Osteoblast (primary cell): ENCODE measurements at regions not wholly inside any gene's neighbourhood (a gene's known extent, or its start where the extent isn't known, plus 50 kb on each side); places are given as distances from the start of the nearest gene placed in this dataset.
"Not testable (repeated sequence)": the region's sequence is repeated elsewhere in the genome, so short reads cannot be mapped to it uniquely, and the experiment has no call there.

Source experiments
- DNase-seq: peaks from one replicate; pipeline ENCODE4 v3.0.0; 2011; ENCODE audit warnings: low spot score, mixed read lengths; ENCODE audit not compliant: insufficient read length; ENCODE audit errors: missing footprints
- H2AFZ ChIP-seq: 2 replicates; pipeline ENCODE4 v1.6.0; 2011; ENCODE audit warnings: mild to moderate bottlenecking, low read length
- H3K27ac ChIP-seq: 2 replicates; pipeline ENCODE4 v1.5.1; 2011; ENCODE audit warnings: mild to moderate bottlenecking, low read depth, low read length, moderate library complexity
- H3K27me3 ChIP-seq: 2 replicates; pipeline ENCODE4 v1.6.0; 2012; ENCODE audit warnings: mild to moderate bottlenecking, control low read depth, inconsistent platforms, low read length, moderate library complexity; ENCODE audit not compliant: insufficient read depth
- H3K36me3 ChIP-seq: 2 replicates; pipeline ENCODE4 v1.5.1; 2011; ENCODE audit warnings: mild to moderate bottlenecking, low read length, control low read depth, moderate library complexity; ENCODE audit not compliant: insufficient read depth
- H3K4me1 ChIP-seq: 2 replicates; pipeline ENCODE4 v1.5.1; 2011; ENCODE audit warnings: mild to moderate bottlenecking, low read length, control low read depth, moderate library complexity; ENCODE audit not compliant: insufficient read depth
- H3K4me2 ChIP-seq: 2 replicates; pipeline ENCODE4 v1.6.0; 2011; ENCODE audit warnings: mild to moderate bottlenecking, low read length; ENCODE audit not compliant: insufficient read depth
- H3K4me3 ChIP-seq: fragments of 200-600 bp; sonication (generic); 3 replicates; pipeline ENCODE4 v1.5.1; 2012; ENCODE audit warnings: mild to moderate bottlenecking, low read length, inconsistent platforms; ENCODE audit not compliant: insufficient read depth
- H3K79me2 ChIP-seq: 2 replicates; pipeline ENCODE4 v1.6.0; 2012; ENCODE audit warnings: mild to moderate bottlenecking, low read length, control low read depth, inconsistent platforms; ENCODE audit not compliant: insufficient read depth
- H3K9me3 ChIP-seq: 2 replicates; pipeline ENCODE4 v1.5.1; 2011; ENCODE audit warnings: low read depth, low read length, control low read depth
- H4K20me1 ChIP-seq: 2 replicates; pipeline ENCODE4 v1.6.0; 2012; ENCODE audit warnings: mild to moderate bottlenecking, low read length, control low read depth; ENCODE audit not compliant: insufficient read depth
- TF ChIP-seq, protein P1 (sequence below): IDR thresholded peaks from 2 replicates; pipeline ENCODE4 v1.5.1; 2011; ENCODE audit warnings: mild to moderate bottlenecking, low read depth, low read length, moderate library complexity; ENCODE audit errors: extremely low read depth

DNA sequence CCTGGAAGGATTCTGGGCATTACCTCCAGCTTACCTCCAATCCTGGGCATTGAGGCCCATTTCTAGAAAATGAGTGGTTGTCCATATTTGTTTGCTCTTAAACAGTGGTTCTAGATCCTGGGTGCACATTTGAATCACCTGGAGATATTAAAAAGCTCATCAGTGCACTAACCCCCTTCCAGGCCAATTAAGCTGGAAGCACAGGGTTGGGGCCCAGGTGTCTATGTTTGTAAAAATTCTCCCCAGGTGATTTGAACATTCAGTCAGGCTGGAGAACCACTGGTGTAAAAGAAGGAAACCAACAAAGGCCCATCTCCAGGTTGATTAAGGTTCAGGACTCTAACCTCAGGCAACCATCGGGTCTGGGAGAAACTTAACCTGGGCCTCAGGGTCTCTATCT lies 102.6 kb upstream of the NANOS1 start:
- Histone ChIP-seq H3K4me1 (no peaks in the 10 kb centered on the region), H3K4me3 (no peak overlapping the region)
- TF ChIP-seq, protein P1, sequence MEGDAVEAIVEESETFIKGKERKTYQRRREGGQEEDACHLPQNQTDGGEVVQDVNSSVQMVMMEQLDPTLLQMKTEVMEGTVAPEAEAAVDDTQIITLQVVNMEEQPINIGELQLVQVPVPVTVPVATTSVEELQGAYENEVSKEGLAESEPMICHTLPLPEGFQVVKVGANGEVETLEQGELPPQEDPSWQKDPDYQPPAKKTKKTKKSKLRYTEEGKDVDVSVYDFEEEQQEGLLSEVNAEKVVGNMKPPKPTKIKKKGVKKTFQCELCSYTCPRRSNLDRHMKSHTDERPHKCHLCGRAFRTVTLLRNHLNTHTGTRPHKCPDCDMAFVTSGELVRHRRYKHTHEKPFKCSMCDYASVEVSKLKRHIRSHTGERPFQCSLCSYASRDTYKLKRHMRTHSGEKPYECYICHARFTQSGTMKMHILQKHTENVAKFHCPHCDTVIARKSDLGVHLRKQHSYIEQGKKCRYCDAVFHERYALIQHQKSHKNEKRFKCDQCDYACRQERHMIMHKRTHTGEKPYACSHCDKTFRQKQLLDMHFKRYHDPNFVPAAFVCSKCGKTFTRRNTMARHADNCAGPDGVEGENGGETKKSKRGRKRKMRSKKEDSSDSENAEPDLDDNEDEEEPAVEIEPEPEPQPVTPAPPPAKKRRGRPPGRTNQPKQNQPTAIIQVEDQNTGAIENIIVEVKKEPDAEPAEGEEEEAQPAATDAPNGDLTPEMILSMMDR: no peak

GRCh38 chr10:118927321-118927720 lies 102.2 kb upstream of the NANOS1 start:
- H3K36me3 ChIP-seq: no peaks in the 10 kb centered on the region
- no peak overlapping the region for H3K4me2 ChIP-seq
- H3K27ac ChIP-seq: no peak overlapping the region
- H3K27me3 ChIP-seq: peaks cover 9% of the 10 kb centered on the region
- no peak overlapping the region for H3K4me3 ChIP-seq
- no peak for DNase-seq
- H3K4me1 ChIP-seq: no peaks in the 10 kb centered on the region
- no peak overlapping the region for H2AFZ ChIP-seq
- H3K79me2 ChIP-seq: no peaks in the 10 kb centered on the region
- TF ChIP-seq, protein P1: no peak
- peaks cover 2% of the 10 kb centered on the region for H3K9me3 ChIP-seq
- no peaks in the 10 kb centered on the region for H4K20me1 ChIP-seq

More for the DNA sequence above, 102.6 kb upstream of the NANOS1 start:
- no peak overlapping the region for H3K27ac ChIP-seq
- DNase-seq: no peak
- peaks cover 9% of the 10 kb centered on the region for H3K27me3 ChIP-seq
- no peaks in the 10 kb centered on the region for H3K36me3 ChIP-seq
- H3K4me2 ChIP-seq: no peak overlapping the region
- no peaks in the 10 kb centered on the region for H4K20me1 ChIP-seq
- H3K9me3 ChIP-seq: peaks cover 2% of the 10 kb centered on the region
- no peaks in the 10 kb centered on the region for H3K79me2 ChIP-seq
- H2AFZ ChIP-seq: no peak overlapping the region

- no peaks in the 10 kb centered on the region for H3K36me3 ChIP-seq
- peaks cover 2% of the 10 kb centered on the region for H3K27me3 ChIP-seq
Measured at GRCh38 chr10:118930614-118931013, 98.9 kb upstream of the NANOS1 start.

GRCh38 chr10:118931436-118931835 lies 98.1 kb upstream of the NANOS1 start:
- Histone ChIP-seq H3K4me2 (no peak overlapping the region), H3K36me3 (no peaks in the 10 kb centered on the region), H2AFZ (no peak overlapping the region), H3K9me3 (peaks cover 2% of the 10 kb centered on the region), H3K27ac (no peak overlapping the region), H3K27me3 (peaks cover 2% of the 10 kb centered on the region), H3K4me3 (no peak overlapping the region), H3K4me1 (no peaks in the 10 kb centered on the region), H3K79me2 (no peaks in the 10 kb centered on the region), H4K20me1 (no peaks in the 10 kb centered on the region)
- TF ChIP-seq, protein P1: no peak
- DNase-seq: no peak

More at GRCh38 chr10:118930614-118931013, 98.9 kb upstream of the NANOS1 start:
- H3K27ac ChIP-seq: no peak overlapping the region
- no peak overlapping the region for H3K4me2 ChIP-seq
- H3K9me3 ChIP-seq: peaks cover 2% of the 10 kb centered on the region
- H3K79me2 ChIP-seq: no peaks in the 10 kb centered on the region
- TF ChIP-seq, protein P1: no peak
- H3K4me1 ChIP-seq: no peaks in the 10 kb centered on the region
- no peak overlapping the region for H2AFZ ChIP-seq
- DNase-seq: no peak
- H4K20me1 ChIP-seq: no peaks in the 10 kb centered on the region
- no peak overlapping the region for H3K4me3 ChIP-seq

GRCh38 chr10:118932154-118932553 lies 97.4 kb upstream of the NANOS1 start:
- not testable (repeated sequence) for H3K9me3 ChIP-seq, H3K36me3 ChIP-seq, H3K4me2 ChIP-seq, H3K4me1 ChIP-seq, H2AFZ ChIP-seq, H3K4me3 ChIP-seq, H4K20me1 ChIP-seq, H3K27ac ChIP-seq, H3K27me3 ChIP-seq, H3K79me2 ChIP-seq, DNase-seq
